H1 (cell line): ENCODE measurements at regions not wholly inside any gene's neighbourhood (a gene's known extent, or its start where the extent isn't known, plus 50 kb on each side); places are given as distances from the start of the nearest gene placed in this dataset.

Experiments used
- ATF2 ChIP-seq: IDR thresholded peaks from 2 replicates; pipeline ENCODE4 v1.6.1; 2012; ENCODE audit warnings: low read length, inconsistent platforms
- SAP30 ChIP-seq: fragments of 300-600 bp; sonication (generic); IDR thresholded peaks from 2 replicates; pipeline ENCODE4 v1.7.1; 2012; ENCODE audit warnings: low read length, moderate library complexity, mild to moderate bottlenecking, inconsistent platforms; ENCODE audit not compliant: insufficient read depth, insufficient replicate concordance
- ZNF274 ChIP-seq: IDR thresholded peaks from 2 replicates; pipeline ENCODE4 v1.7.0; 2012; ENCODE audit warnings: low read length, borderline replicate concordance; ENCODE audit errors: extremely low read depth

- TF ChIP-seq ATF2 (no peak), ZNF274 (no peak), SAP30 (no peak)
- TF ChIP-seq, all 59 proteins: peak for 0
Measured at GRCh38 chr18:71370095-71370494, 1081.2 kb downstream of the SOCS6 start (continued).
